ENCODE measurements at regions not wholly inside any gene's neighbourhood (a gene's known extent, or its start where the extent isn't known, plus 50 kb on each side); places are given as distances from the start of the nearest gene placed in this dataset.
"Not testable (repeated sequence)": the region's sequence is repeated elsewhere in the genome, so short reads cannot be mapped to it uniquely, and the experiment has no call there.

DNA sequence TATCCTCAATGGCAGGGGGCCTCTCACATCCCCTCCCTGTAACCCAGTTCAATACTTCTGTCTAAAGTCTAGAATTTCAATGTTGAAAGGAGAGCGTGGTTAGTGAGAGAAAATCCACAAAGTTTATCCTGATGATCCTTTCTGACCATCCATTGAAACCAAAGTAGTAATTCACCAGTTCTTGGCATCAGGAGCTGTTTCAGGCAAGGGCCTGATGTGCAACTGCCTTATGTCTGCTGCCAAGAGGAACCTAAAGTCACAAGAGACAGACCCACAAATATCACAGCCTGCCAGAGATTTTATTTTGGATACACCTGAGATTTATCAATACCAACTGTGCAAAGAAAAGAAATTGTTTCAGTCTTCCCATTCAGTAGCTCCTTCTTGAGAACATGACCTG lies 68.3 kb upstream of the PLEKHM1 start:
- not testable (repeated sequence) for TF ChIP-seq POLR2A (IDR thresholded peaks at IDR 0.05)
- TF ChIP-seq, protein P1, sequence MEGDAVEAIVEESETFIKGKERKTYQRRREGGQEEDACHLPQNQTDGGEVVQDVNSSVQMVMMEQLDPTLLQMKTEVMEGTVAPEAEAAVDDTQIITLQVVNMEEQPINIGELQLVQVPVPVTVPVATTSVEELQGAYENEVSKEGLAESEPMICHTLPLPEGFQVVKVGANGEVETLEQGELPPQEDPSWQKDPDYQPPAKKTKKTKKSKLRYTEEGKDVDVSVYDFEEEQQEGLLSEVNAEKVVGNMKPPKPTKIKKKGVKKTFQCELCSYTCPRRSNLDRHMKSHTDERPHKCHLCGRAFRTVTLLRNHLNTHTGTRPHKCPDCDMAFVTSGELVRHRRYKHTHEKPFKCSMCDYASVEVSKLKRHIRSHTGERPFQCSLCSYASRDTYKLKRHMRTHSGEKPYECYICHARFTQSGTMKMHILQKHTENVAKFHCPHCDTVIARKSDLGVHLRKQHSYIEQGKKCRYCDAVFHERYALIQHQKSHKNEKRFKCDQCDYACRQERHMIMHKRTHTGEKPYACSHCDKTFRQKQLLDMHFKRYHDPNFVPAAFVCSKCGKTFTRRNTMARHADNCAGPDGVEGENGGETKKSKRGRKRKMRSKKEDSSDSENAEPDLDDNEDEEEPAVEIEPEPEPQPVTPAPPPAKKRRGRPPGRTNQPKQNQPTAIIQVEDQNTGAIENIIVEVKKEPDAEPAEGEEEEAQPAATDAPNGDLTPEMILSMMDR (IDR thresholded peaks at IDR 0.05 in 8 of 11, conservative IDR thresholded peaks at IDR 0.05 in 3 of 11), result not testable (repeated sequence)
